Stimulated activated CD8-positive, alpha-beta memory T cell treated with anti-CD3 and anti-CD28 coated beads, Interleukin-15, amount 100 ng/mL, for 24 hours (primary cell): ENCODE measurements at regions not wholly inside any gene's neighbourhood (a gene's known extent, or its start where the extent isn't known, plus 50 kb on each side); places are given as distances from the start of the nearest gene placed in this dataset.

Experiments
- DNase-seq: peaks from one replicate; pipeline ENCODE4 v3.0.0-alpha.2; 2020; ENCODE audit warnings: low read depth

GRCh38 chr5:4942831-4943178 lies 197.3 kb upstream of the ADAMTS16 start:
- no peak for DNase-seq

GRCh38 chr5:4945296-4945695 lies 194.8 kb upstream of the ADAMTS16 start:
- no peak for DNase-seq

DNA sequence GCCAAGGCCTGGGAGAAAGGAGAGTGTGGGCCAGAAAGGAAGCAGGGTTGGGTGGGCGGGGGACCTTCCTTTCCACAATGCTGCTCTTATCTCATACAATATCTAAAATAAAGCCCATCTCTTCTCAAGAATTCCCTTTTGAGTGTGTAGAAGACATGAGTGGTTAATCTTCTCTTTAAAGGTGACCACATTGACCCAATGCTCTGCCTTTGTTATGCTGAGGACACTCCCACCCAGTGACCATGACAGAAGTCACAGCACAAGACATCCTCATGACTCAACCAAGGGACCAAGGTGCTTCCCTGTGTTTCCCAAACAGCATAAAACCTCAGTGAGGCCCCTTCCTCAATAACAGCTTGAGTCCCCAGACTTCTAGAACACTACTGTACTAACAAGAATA lies 193.0 kb upstream of the ADAMTS16 start:
- DNase-seq, result no peak

GRCh38 chr5:4947893-4948536 lies 192.1 kb upstream of the ADAMTS16 start:
- no peak for DNase-seq

GRCh38 chr5:4949108-4949507 lies 191.0 kb upstream of the ADAMTS16 start:
- no peak for DNase-seq

GRCh38 chr5:4953576-4953975 lies 186.6 kb upstream of the ADAMTS16 start:
- DNase-seq, result no peak

DNA sequence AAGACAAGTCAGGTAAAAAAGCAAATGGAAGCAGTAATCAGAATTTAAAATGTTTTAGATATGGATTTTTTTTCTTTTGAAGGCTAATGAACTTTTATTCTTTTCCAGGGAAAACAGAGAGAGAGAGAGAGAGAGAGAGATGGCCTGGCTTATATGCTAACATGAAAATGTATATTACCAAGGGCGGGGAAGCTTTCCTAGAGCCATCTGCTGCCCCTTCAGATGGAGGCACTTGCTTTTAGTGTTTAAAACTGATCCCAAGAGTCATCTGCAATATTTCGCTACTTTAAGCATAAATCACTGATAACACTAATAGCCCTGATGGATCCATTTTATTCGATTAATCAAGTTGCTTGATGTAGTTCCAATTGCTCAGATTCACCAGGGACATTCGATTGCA lies 186.1 kb upstream of the ADAMTS16 start:
- no peak for DNase-seq

DNA sequence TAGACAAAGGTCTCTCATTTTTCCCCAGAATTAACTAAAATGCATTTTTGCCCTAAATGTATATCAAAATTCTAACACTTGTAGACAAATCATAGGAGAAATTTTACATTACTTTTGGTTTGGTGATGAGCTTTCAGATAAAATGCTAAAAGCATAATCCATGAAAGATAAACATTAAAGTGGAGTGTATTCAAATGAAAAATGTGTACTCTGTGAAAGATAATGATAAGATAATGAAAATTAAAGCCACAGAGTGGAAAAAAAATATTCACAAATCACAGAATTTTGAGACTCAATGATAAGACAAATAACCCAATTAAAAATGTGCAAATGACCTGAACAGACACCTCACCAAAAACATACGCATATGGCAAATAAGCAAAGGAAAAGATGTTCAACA lies 176.9 kb upstream of the ADAMTS16 start:
- no peak for DNase-seq

- DNase-seq, result no peak
These were observed 170.8 kb upstream of the ADAMTS16 start for GRCh38 chr5:4969351-4969750.

DNA sequence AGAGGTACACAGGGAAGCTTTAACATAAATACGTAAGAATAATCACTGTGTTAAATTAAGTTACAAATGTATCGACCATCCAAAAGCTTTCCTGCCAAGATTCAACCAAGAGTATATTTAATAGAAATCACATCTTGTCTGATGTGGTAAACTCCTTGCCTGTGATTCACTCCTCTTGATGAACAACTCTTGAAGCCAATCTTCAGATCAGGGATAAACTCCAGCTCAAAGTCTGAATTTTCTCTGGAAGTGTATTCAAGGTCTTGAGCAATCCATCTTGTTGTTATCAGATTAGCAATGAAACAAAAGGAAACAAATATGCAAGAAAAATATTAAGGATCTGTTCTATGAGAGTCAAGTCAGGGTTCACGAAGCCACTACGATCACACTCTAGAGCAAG lies 170.0 kb upstream of the ADAMTS16 start:
- DNase-seq, result no peak

DNA sequence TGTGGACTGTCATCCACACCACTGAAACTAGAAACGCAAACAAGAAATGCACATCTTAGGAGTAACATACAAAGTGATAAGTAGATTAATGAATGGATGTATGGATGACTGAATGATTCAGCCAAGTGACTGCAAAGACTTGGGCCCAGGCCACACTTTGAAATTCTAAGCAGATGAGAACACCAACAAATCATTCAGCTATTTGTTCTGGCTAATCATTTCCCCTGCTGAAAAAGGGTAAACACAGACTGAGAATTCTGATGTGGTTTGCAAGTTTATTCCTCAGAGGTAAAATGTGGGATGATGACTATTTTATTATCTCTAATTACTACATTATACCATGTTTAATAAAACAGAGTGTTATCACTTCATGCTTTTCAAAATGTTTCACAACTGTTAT lies 163.2 kb upstream of the ADAMTS16 start:
- DNase-seq, result no peak

- no peak for DNase-seq
These were observed 162.6 kb upstream of the ADAMTS16 start for GRCh38 chr5:4977416-4978110.

GRCh38 chr5:4980201-4980600 lies 159.9 kb upstream of the ADAMTS16 start:
- no peak for DNase-seq

- no peak for DNase-seq
These were observed 158.5 kb upstream of the ADAMTS16 start for GRCh38 chr5:4981608-4982007.

- no peak for DNase-seq
These were observed 156.4 kb upstream of the ADAMTS16 start for GRCh38 chr5:4983701-4984100.

- no peak for DNase-seq
These were observed 155.7 kb upstream of the ADAMTS16 start for GRCh38 chr5:4984461-4984860.

DNA sequence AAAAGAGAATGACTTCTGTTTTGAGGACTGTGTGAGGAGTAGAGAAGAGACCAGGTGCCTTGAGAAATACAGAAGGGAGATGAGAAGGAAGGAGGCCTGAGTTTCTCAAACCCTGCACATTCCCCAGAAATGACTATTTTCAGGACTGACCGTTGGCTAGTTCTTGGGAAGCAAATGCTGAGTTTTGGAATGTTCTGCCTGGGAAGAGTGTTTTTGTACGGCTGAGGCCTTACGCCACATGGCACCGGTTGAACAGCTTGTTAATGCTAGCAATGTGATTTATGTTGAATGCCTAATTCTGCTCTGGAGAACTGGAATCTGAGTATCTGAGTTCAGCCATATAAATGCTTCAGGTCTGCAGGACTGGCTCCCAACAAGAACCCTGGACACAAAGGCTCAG lies 152.7 kb upstream of the ADAMTS16 start:
- DNase-seq, result no peak

GRCh38 chr5:4989118-4989517 lies 151.0 kb upstream of the ADAMTS16 start:
- DNase-seq, result no peak

GRCh38 chr5:4990017-4990416 lies 150.1 kb upstream of the ADAMTS16 start:
- DNase-seq, result no peak

GRCh38 chr5:4990462-4990861 lies 149.7 kb upstream of the ADAMTS16 start:
- no peak for DNase-seq

GRCh38 chr5:4991925-4992324 lies 148.2 kb upstream of the ADAMTS16 start:
- DNase-seq, result no peak

DNA sequence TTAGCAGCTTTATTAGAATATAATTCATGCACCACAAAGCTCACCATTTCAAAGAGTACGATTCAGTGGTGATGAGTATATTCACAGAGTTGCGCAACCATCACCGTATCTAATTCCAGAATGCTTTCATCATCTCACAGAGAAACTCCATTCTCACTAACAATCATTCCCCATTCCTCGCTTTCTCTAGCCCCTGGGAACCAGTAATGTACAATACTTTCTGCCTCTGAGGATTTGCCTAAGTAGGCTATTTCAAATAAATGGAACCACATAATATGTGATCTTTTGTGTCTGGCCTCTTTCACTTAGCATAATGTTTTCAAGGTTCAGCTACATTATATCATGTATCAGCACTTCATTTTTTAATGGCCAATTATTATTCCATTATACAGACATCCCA lies 145.1 kb upstream of the ADAMTS16 start:
- no peak for DNase-seq

DNA sequence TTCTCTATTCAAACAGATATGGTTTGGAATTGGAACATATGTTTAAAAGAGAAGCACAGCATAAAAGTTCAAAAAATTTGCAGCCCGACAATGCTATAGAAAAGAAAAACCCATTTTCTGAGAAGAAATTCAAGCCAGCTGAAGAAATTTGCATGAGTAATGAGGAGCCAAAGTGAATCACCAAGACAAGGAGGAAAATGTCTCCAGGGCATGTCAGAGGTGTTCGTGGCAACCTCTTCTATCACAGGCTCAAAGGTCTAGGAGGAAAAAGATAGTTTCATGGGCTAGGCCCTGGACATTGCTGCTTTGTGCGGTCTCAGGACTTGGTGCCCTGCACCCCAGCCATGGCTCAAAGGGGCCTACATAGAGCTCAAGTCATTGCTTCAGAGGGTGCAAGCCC lies 134.8 kb upstream of the ADAMTS16 start:
- no peak for DNase-seq

DNA sequence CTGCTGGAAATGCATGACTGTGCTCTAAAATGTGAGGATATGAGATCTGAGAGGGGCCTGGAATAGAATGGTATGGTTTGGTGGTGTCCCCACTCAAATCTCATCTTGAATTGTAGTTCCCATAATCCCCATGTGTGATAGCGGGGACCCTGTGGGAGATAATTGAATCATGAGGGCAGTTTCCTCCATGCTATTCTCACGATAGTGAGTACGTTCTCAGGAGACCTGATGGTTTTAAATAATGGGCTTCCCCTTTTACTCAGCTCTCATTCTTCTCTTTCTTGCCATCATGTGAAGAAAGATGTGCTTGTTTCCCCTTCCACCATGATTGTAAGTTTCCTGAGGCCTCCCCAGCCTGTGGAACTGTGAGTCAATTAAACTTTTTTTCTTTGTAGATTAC lies 133.6 kb upstream of the ADAMTS16 start:
- no peak for DNase-seq
